ENCODE measurements at regions not wholly inside any gene's neighbourhood (a gene's known extent, or its start where the extent isn't known, plus 50 kb on each side); places are given as distances from the start of the nearest gene placed in this dataset.

DNA sequence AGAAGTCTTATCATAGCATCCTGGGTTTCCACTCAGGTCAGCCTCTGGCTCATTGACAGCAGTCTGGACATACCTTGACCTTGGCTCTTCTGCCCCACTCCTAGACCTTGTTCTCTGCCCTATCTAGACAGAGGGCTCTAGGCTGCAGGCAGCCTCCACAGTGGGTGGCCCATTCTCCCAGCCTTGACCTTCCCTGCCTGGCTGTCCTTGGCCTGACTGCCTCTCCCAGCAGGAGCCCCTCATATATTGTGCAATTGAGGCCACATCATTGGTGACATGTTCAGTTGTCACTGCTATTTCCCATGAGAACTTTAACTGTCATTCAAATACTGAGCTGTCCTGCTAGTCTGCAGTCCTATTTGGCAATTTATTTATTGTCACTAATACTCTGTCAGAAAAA, 503.4 kb downstream of the PLXNA4 start:
- intact Hi-C loops (cut with micrococcal nuclease) = no loop called here
- no peaks in the 10 kb centered on the region for H3K4me1 Mint-ChIP-seq
- H3K9me3 Mint-ChIP-seq = no peaks in the 10 kb centered on the region
- no peak overlapping the region for H3K27ac Mint-ChIP-seq
- no peak overlapping the region for H3K4me3 Mint-ChIP-seq
- H3K36me3 Mint-ChIP-seq (ENCODE audit: low read depth) = no peaks in the 10 kb centered on the region
- no peaks in the 10 kb centered on the region for H3K27me3 Mint-ChIP-seq
- no peak for DNase-seq

DNA sequence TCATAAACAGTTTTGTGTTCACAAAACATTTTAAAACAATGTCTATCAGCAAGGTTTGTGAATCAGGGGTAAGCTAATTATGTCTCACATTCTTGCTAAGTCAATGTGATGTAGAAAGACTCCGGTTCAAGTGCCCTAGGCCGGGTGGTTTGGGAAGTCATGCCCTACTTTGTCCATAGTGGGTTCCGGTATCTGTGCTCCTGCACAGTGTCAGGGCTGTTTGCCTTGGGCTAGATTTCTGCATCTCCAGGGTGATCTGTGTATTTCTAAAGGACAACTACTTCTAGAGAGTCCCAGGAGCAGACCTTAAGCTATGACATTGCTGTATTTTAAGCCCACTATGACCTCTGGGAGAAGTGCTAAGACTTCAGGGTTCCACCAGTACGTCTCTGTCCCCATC, 504.1 kb downstream of the PLXNA4 start:
- H3K36me3 Mint-ChIP-seq (ENCODE audit: low read depth) = no peaks in the 10 kb centered on the region

DNA sequence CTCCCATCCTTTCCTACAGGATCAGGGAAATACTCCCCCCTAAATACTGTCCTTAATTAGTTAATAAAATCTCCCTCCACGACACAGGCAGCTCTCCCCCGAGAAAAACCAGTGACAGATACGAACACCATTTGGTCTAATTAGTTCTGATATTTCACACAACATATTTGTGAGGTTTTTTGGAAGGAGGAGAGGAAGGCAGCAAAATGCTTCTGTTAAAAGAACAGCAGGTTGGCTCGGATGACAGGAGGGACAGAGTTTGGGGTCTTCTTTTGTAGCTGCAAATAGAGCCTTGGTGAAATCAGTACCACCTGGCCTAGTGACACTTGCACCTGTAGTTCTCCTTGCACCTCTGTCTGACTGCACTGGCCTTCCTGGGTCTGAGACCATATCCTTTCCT, 507.0 kb downstream of the PLXNA4 start:
- DNase-seq = no peak
- intact Hi-C loops (cut with micrococcal nuclease) = no loop called here
- no peaks in the 10 kb centered on the region for H3K27me3 Mint-ChIP-seq
- H3K4me3 Mint-ChIP-seq = no peak overlapping the region
- no peaks in the 10 kb centered on the region for H3K36me3 Mint-ChIP-seq (ENCODE audit: low read depth)
- H3K9me3 Mint-ChIP-seq = no peaks in the 10 kb centered on the region
- H3K27ac Mint-ChIP-seq = no peak overlapping the region
- no peaks in the 10 kb centered on the region for H3K4me1 Mint-ChIP-seq

More for the DNA sequence above, 504.1 kb downstream of the PLXNA4 start:
- Mint-ChIP-seq H3K4me3 (no peak overlapping the region), H3K9me3 (no peaks in the 10 kb centered on the region), H3K27ac (no peak overlapping the region), H3K4me1 (no peaks in the 10 kb centered on the region), H3K27me3 (no peaks in the 10 kb centered on the region)
- DNase-seq = no peak
- intact Hi-C loops (cut with micrococcal nuclease) = no loop called here

DNA sequence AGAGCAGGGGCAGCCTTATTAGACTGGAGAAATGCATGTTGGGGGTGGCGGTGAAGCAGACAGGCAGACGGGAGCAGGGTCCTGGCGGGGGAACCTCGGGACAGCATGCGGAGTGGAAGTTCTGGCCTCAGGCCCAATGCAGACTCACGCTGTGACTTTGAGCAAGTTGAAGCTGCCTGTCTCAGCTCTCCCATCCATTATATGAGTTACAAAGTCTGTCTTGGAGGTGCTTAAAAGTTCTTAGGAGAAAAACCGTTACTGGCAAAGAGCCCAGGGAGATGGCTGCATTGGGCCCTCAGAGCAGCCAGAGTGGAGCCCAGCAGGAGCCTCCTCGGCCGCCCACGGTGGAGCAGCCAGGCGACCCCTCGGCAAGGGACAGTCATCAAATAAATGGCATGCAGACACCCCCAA, 509.5 kb downstream of the PLXNA4 start:
- H3K9me3 Mint-ChIP-seq = no peaks in the 10 kb centered on the region
- H3K27ac Mint-ChIP-seq = no peak overlapping the region
- no peaks in the 10 kb centered on the region for H3K36me3 Mint-ChIP-seq (ENCODE audit: low read depth)
- H3K4me3 Mint-ChIP-seq = no peak overlapping the region
- H3K4me1 Mint-ChIP-seq = no peaks in the 10 kb centered on the region
- intact Hi-C loops (cut with micrococcal nuclease) = no loop called here
- peaks cover 2% of the 10 kb centered on the region for H3K27me3 Mint-ChIP-seq
- no peak for DNase-seq

DNA sequence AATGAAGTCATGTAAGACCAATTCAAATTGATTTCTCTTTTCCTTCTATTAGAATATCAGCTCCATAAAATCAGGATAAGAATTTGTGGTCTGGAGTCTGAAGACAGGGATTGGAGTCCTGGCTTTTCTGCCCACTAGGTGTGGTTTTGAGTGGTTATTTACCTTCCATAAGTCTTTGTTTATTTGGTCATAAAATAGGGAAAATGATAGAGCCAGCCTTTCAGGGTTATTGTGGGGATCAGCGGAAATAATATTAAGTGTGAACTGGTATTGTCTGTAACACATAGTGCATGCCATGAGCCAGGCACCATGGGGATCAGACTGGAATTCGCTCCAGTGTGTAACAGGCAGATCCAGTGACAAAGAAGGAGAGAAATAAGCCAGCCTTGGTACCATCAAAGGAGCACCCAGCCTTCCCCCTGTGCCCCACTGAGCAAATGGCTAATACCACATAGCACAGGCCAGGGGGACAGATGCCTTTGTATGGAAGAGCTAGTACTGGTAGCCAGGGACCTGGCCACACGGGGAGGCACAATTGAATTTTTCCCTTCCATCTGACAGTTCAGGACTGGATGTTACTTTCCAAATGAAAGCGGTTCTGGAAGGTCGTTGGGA, 509.7 kb upstream of the PODXL start:
- no peaks in the 10 kb centered on the region for H3K36me3 Mint-ChIP-seq (ENCODE audit: low read depth)
- intact Hi-C loops (cut with micrococcal nuclease) = no loop called here
- no peak for DNase-seq
- H3K9me3 Mint-ChIP-seq = no peaks in the 10 kb centered on the region
- peaks cover 6% of the 10 kb centered on the region for H3K27me3 Mint-ChIP-seq
- no peak overlapping the region for H3K4me3 Mint-ChIP-seq
- H3K27ac Mint-ChIP-seq = no peak overlapping the region
- no peaks in the 10 kb centered on the region for H3K4me1 Mint-ChIP-seq

DNA sequence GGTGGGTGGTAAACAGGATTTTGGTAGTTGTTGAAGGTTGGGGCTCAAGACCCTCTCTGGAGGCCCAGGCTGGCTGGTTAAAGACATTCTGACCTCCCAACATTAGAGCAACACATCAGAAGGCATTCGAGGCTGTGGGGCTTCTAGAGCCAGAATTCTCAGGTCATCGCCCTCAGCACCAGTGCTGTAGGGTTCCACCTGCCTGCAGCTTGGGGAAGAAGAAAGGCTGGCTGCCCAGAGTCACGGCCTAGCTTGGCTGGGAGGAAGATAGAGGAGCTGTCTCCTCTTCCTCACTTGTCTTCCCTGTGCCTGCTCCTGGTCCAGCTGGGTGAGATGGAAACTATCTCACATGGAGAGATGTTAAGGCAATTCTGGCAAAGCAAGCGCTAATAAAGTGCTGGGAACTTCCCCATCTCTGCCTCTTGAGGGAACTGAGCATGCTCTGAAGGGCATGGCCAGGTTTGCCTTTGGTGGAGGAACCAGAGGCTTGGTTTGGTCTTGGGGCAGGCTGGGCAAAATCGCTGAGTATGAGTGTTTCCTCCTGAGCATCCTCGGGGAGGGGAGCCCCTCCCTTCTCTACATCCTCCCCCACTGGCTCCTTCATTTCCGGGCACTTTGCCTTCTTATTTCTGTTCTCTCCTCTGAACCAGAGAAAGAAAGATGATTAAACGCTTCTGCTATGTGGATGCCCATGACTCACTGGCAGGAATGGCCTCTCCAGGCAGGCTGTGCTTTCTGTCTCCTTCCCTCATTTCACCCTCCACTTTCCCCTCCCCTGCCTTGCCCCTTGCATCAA, 509.0 kb upstream of the PODXL start:
- Mint-ChIP-seq H3K27ac (no peak overlapping the region), H3K36me3 (ENCODE audit: low read depth) (no peaks in the 10 kb centered on the region), H3K4me3 (no peak overlapping the region), H3K9me3 (no peaks in the 10 kb centered on the region), H3K4me1 (no peaks in the 10 kb centered on the region), H3K27me3 (peaks cover 6% of the 10 kb centered on the region)
- intact Hi-C loops (cut with micrococcal nuclease) = no loop called here
- no peak for DNase-seq

DNA sequence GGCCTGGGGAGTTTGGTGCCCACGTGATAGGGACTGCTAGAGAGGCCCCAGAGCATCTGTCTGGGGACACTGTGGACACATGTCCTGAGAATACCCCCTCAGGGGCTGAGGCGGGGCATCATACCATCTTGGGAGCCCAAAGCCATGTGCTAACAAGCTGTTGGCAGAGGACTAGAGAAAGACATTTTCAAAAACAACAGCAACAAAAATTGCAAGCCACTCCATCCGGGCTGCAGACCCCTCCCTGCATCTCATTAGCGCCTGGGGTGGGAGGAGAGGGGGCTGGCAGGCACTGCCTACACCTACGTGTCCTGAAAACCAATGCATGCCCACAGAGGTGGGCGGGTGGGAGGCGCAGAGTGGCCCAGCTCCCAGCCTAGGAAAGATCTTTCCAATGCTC, 507.4 kb upstream of the PODXL start:
- no peaks in the 10 kb centered on the region for H3K9me3 Mint-ChIP-seq
- H3K36me3 Mint-ChIP-seq (ENCODE audit: low read depth) = no peaks in the 10 kb centered on the region
- no peak overlapping the region for H3K4me3 Mint-ChIP-seq
- H3K27me3 Mint-ChIP-seq = peaks cover 6% of the 10 kb centered on the region
- no peak overlapping the region for H3K27ac Mint-ChIP-seq
- no peaks in the 10 kb centered on the region for H3K4me1 Mint-ChIP-seq
- intact Hi-C loops (cut with micrococcal nuclease) = no loop called here
- DNase-seq = no peak

DNA sequence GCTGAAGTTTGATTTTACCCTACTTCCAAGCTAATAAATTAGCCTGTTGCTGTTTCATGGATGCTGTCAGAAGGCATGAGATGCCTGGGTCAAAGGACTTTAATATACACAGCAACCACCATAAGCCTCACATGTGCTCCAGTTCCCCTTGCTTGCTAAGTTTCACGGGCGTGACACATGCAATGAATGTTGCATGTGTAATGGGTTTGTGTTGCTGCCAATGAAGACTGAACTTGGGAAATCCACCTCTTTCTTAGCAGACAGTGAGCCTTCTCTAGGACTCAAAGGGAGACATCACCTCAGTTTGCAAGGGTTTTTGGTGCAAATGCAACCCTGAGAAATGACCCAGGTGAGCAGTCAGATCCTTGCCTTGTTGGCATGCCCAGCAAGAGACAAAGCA, 505.5 kb upstream of the PODXL start:
- intact Hi-C loops (cut with micrococcal nuclease) = no loop called here
- Mint-ChIP-seq H3K9me3 (peaks cover 5% of the 10 kb centered on the region), H3K27ac (no peak overlapping the region), H3K4me1 (no peaks in the 10 kb centered on the region), H3K27me3 (peaks cover 6% of the 10 kb centered on the region), H3K36me3 (ENCODE audit: low read depth) (no peaks in the 10 kb centered on the region), H3K4me3 (no peak overlapping the region)
- DNase-seq = no peak

DNA sequence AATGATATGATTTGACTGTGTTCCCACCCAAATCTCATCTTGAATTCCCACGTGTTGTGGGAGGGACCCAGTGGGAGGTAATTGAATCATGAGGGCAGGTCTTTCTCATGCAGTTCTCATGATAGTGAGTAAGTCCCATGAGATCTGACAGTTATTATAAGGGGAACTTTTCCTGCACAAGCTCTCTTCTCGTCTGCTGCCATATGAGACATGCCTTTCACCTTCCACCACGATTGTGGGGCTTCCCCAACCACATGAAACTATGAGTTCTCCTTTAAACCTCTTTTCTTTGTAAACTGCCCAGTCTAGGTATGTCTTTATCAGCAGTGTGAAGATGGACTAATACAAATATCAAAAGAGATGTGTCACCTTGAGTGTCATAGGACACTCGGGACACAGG, 502.7 kb upstream of the PODXL start:
- Mint-ChIP-seq H3K4me1 (no peaks in the 10 kb centered on the region), H3K9me3 (peaks cover 5% of the 10 kb centered on the region), H3K27me3 (peaks cover 6% of the 10 kb centered on the region), H3K36me3 (ENCODE audit: low read depth) (no peaks in the 10 kb centered on the region), H3K4me3 (no peak overlapping the region), H3K27ac (no peak overlapping the region)
- intact Hi-C loops (cut with micrococcal nuclease) = no loop called here
- no peak for DNase-seq

DNA sequence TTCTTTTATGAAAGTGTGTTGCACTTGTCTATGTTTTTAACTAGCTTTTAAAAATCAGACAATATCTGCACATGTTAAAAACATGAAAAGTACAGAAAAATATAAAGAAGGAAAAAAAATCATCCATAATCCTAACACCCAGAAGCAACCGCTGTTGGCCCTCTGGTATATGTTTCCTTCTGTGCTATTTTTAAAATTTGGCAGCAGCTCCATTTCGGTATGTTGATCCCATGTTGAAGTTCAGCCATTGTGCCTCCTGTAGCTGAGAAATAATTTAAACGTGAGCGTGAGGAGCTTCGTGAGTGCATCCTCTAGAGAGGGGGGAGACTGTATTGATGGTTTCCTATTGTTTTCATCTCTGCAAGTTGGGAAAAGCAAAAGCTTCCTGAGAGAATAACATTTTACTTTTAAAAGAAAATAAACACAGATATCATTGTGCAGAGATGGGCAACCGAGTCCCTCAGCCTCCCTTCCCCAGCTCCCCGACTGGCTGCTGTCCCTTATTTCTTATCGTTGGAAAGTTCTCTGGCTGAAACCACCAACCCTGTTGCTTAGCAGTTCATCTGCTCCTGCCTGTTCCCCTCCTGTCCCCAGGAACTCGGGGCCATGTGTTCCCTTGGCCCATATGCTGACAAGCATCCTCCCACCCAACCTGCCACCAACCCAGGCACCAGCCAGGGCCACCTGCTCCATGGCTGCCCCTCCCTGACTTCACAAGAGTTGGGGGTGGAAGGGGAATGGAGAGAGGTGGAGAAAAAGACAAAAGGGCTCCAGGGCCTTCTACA, 499.1 kb upstream of the PODXL start:
- Mint-ChIP-seq H3K27ac (no peak overlapping the region), H3K27me3 (no peaks in the 10 kb centered on the region), H3K4me1 (no peaks in the 10 kb centered on the region), H3K9me3 (peaks cover 5% of the 10 kb centered on the region), H3K4me3 (no peak overlapping the region), H3K36me3 (ENCODE audit: low read depth) (no peaks in the 10 kb centered on the region)
- DNase-seq = no peak
- intact Hi-C loops (cut with micrococcal nuclease) = no loop called here

DNA sequence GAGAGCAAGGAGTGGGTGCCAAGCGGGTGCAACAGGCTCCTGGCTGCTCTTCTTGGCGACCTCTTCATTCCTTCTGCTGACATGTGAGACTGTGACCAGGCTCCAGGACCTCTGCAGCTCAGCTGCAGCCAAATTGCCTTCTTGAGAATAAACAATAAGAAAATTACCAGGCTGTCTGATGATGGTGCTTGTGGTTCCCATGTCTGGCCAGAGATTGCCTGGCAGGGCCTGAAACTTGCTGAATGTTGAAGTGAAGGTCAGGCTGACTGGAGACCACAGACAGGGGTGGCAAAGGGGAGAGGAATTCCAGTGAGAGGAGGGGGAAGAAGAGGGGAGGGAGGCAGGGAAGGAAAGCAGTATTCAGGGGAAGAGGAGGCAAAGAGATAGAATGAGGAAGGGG, 497.4 kb upstream of the PODXL start:
- Mint-ChIP-seq H3K27ac (no peak overlapping the region), H3K9me3 (peaks cover 5% of the 10 kb centered on the region)
- DNase-seq = no peak

DNA sequence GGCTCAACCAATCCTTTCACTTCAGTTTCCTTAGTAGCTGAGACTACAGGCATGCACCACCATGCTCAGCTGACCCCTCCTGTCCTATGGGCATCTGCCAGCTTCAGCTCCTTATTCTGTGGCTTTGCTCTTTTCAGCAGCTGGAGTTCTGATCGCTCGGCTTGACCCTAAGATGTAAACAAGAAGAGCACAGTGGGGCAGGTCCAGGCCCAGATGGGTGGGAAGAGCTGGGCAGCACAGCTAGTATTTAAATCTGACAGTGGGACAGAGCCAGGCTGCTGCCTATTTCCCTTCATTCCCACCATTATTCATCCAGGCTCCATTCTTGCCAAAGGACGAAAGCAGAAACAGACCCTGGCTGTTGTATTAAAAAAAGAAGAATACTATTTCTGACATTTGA, 494.9 kb upstream of the PODXL start:
- no peaks in the 10 kb centered on the region for H3K4me1 Mint-ChIP-seq
- no peaks in the 10 kb centered on the region for H3K36me3 Mint-ChIP-seq (ENCODE audit: low read depth)
- DNase-seq = no peak
- H3K27me3 Mint-ChIP-seq = peaks cover 5% of the 10 kb centered on the region
- no peak overlapping the region for H3K4me3 Mint-ChIP-seq
- no peak overlapping the region for H3K27ac Mint-ChIP-seq
- H3K9me3 Mint-ChIP-seq = no peaks in the 10 kb centered on the region
- intact Hi-C loops (cut with micrococcal nuclease) = no loop called here

More for the DNA sequence above, 497.4 kb upstream of the PODXL start:
- Mint-ChIP-seq H3K27me3 (peaks cover 5% of the 10 kb centered on the region), H3K4me3 (no peak overlapping the region), H3K4me1 (no peaks in the 10 kb centered on the region), H3K36me3 (ENCODE audit: low read depth) (no peaks in the 10 kb centered on the region)
- intact Hi-C loops (cut with micrococcal nuclease) = no loop called here

DNA sequence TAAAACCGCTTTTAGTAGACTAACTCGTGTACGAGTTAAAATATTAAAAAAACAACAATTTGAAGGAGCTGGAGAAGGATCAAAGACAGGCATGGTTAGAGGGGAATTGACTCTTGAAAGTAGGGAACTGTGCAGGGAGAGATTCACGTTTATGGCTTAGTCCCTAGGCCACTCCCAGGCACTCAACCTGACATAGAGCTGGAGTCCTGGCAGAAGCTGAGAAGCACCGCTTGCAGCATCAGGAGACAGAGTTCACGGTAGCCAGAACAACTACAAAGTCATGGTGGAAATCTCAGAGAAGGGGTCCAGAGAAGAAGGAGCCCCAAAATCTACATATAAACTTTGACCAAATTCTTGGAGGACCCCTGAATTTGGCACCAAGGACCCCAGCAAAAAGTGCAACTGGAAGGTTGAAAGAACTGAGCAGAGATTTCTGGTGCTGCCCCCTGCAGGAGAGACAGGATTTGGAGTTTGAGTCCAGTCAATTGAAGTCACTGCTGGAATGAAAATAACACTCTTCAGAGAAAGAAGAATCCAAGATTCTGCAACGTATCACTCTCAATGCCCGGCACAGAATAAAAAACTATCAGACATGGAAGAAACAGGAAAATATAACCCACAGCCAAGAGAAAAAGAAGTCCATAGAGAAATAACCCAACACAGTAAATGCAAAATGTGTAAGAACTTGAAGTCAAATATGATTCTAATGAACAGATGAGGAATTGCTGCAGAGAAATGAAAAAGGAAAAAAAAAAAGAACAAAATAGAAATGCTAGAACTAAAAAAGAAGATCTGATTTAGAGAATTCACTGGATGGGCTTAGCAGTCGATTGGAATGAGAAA, 493.3 kb upstream of the PODXL start:
- Mint-ChIP-seq H3K4me1 (no peaks in the 10 kb centered on the region), H3K27ac (no peak overlapping the region), H3K4me3 (no peak overlapping the region), H3K27me3 (peaks cover 5% of the 10 kb centered on the region), H3K9me3 (no peaks in the 10 kb centered on the region), H3K36me3 (ENCODE audit: low read depth) (no peaks in the 10 kb centered on the region)
- intact Hi-C loops (cut with micrococcal nuclease) = loop anchor here (10.0 kb wide), 1 partner anchor 365 kb away; no protein-coding TSS in a partner anchor
- DNase-seq = peak; percentile 75

Data from activated CD4-positive, alpha-beta T cell treated with anti-CD3 and anti-CD28 coated beads, Interleukin-2, amount 10 ng/mL, durations not matched to agents 24 days and 14 days (primary cell).